ENCODE measurements at regions not wholly inside any gene's neighbourhood (a gene's known extent, or its start where the extent isn't known, plus 50 kb on each side); places are given as distances from the start of the nearest gene placed in this dataset.
A peak's percentile ranks its signal among the peaks of the same experiment; 100 is the strongest.

- DNase-seq = no peak
Measured at GRCh38 chr2:6492573-6492972, 373.1 kb downstream of the CMPK2 start.

DNA sequence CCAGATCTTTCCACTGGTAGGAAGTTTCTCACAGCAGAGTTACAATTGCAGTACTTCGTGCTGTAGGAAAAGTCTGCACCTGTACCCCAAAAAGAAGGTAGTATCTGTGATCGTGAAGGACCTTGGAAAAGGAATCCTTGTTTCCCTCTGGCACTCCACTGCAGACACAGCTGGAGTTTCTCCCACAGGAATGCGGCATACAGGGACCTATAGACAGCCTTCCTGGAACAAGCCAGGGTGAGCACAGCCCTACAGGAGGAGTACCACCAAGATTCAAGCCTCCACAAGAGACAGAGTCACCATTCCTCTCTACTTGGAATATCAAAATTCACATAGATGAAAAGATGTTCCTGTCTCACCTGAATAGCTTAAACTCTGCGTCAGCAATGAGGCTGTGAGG, 372.4 kb downstream of the CMPK2 start:
- no peak for DNase-seq

GRCh38 chr2:6493669-6494068, 372.0 kb downstream of the CMPK2 start:
- no peak for DNase-seq

DNA sequence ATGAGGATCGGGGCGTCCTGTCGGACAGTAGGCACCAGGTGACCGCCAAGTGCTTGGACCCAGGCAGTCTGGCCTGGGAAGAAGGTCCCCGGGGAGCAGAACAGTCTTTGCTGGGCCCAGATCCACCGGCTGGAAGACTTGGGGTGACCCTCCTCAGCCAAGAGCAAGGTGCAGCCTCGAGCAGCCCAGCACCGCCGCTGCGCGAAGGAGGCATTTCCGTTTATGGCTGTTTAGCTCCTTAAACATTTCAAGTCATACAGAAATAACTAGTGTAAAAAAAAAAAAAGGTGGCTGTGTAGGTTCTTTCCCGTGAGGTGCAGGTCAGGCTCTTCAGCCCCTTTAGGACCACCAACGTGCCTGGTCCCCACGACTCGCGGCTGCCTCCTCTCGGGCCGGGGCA, 370.2 kb downstream of the CMPK2 start:
- DNase-seq = no peak

DNA sequence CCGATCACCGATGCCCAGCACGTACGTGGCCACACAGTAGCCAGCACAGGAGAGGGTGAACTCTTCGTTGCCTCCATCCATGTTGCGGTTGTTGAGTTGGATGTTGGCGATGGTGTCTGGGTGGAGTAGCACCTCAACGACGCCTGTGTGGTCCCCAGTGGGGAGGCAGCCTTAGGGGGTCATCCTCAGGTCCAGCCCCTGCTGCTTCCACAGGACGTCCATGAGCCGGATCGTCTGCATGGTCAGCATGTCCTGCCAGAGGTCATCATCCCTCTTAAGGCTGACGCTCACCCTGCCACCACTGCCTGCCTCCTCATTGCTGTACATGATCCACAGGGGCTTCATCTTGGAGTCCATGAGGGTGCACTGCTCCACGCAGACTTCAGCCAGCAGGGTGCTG, 369.3 kb downstream of the CMPK2 start:
- DNase-seq = no peak

DNA sequence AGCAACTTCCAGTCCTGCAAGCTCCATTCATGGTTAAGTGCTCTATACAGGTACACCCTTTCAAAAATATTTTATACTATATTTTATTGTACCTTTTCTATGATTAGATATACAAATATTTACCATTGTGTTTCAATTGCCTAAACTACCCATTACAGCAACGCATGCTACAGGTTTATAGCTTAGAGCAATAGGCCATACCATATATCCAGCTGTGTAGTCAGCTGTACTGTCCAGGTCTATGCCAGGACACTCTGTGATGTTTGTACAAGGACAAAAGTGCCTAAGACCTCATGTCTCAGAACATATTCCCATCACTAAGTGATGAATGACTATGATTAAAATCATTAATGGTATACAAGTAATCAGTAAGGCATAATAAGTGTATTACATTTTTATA, 368.7 kb downstream of the CMPK2 start:
- no peak for DNase-seq

- DNase-seq = no peak
Measured at GRCh38 chr2:6498841-6499240, 366.9 kb downstream of the CMPK2 start.

DNA sequence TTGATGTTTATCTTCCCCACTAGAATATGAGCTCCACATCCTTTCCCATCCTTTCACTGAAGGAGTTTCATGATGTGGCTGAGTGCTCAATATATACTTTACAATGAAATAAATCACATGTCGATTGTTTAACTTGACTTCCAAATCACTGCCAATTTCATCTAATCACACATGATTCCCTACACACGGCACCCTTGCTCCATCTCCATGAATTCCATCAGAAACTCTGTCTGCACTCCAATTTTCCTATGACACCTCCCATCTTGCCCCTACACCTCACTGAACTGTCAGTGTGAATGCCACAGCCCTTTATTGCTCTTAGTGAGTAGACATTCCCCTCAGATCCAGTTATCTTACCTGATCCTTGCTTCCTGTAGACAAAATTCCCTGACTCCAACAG, 366.0 kb downstream of the CMPK2 start:
- no peak for DNase-seq

DNA sequence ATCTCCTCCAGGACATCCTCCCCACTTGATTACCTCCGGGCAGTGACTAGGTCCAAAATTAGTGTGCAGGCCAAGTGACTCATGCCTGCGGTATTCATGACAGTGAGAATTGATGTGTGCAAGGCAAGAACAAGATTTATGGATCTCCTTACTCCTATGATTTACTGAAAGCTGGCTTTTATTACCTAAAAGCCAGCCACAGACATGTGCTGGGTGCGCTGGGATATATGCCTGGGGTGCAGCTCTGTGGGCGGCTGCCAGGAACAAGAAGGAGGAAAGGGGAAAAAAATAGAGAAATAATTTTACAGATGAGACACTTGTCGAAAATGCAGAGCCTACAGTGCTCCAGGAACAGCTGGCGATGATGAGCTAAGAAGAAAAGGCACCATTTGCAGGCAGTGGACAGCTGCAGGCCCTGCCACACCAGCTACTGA, 359.3 kb downstream of the CMPK2 start:
- no peak for DNase-seq

GRCh38 chr2:6506859-6507258, 358.8 kb downstream of the CMPK2 start:
- DNase-seq = no peak

DNA sequence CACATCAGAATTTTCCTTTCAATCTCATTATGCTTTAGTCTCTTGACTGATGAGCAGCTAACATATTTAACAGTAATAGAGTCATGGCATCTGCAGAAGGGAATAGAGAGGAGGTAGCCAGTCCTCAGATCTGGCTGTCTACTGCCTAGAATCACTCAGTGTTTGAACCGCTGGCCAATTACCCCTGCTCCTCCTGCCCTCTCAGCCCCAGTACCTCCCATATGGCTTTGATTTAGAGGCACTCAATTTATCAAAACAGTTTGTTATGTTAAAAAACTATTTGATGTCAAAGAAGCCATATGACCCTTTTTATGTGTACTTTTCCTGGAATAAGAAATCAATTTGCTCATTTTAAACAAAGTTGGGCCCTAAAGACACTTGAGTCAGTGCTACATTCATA, 355.2 kb downstream of the CMPK2 start:
- no peak for DNase-seq

DNA sequence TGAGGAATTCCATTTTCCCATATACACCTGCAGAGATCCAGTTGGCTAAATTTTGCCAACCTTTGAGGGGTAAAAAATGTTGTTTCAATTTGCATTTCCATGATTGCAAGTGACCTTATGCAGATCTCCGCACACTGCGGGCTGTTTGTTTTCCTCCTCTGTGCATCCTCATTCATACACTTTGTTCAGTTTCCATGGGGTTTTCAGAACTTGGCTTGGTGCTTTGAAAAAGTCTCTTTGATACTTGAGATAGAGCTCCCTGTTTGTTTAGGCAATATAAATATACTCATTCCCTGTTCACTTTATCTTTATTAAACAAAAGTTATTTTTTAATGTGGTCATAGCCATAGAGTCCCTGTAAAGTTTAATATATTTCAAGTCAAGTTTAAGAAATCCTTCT, 353.1 kb downstream of the CMPK2 start:
- no peak for DNase-seq

DNA sequence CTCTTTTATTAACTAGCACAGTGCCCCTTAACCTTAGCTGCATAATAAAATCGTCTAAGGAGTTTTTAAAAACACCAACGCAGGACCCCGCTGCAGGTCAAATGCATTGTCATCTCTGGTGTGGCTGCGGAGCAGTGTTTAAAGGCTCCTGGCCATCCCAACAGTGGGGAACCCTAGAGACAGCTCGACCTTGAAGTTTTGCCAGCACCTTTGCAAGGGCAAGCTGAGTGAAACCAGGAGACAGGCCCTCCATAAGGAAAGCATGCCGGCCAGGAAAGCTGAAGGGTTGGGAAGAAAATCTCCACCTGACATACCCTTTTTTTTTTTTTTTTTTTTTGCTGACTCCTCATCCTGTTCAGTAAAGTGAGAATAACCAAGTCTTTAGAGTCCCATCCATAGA, 349.0 kb downstream of the CMPK2 start:
- no peak for DNase-seq

DNA sequence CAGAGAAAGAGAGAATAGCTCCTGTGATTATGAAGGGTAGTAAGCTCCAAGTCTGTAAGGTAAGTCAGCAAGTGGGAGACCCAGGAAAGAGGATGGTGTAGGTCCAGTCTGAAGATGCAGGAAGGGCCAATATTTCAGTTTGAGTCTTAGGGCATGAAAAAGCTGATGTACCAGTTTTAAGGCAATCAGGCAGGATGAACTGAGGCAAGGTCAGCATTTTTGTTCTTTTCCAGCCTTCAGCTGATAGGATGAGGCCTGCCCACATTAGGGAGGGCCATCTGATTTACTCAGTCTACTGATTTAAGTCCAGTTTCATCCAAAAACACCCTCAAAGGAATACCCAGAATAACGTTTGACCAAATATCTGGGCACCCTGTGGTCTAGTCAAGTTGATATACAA, 347.3 kb downstream of the CMPK2 start:
- no peak for DNase-seq

DNA sequence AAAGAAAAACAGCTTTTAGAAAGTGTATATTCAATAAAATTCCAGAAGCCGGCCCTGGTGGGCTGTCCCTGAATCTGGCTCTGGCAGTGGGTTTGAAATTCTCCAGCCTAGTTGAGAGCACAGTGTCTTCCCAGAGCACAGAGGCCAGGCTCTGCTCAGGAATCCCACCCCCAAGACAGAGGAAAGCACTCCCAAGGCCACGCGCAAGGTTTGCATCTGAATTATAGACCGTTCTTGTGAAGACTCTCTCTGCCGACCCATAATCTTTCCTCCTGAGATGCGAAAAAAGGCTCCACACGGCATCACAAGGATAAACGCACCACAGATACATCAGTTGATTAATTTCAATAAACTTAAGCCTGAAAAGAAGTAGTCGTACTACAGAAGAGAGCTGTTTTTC, 342.2 kb downstream of the CMPK2 start:
- no peak for DNase-seq

- no peak for DNase-seq
Measured at GRCh38 chr2:6524691-6525474, 340.8 kb downstream of the CMPK2 start.

DNA sequence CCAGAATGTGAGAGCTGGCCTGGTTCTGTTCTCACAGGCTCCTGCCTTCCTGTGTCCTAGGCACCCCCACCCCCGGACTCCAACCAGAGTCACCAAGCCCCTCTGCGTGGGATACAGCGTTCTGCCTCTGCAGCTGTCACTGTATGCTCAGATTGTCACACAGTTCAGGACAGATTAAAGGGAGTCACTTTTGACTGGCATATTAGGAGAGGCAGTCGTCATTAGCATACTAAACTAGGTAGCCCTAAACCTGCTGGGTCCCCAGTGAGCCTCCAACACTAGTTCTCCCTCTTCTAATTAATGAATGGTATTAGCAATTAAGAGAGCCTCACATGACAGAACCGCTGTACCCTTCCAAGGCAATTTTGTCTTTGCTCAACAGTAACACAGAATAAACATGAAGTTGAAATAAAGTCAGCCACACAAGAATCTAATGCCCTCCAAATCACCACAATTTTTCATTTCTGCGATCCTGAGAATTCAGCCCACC, 340.2 kb downstream of the CMPK2 start:
- no peak for DNase-seq

- DNase-seq = peak; percentile 54
Measured at GRCh38 chr2:6526093-6526824, 339.4 kb downstream of the CMPK2 start.

DNA sequence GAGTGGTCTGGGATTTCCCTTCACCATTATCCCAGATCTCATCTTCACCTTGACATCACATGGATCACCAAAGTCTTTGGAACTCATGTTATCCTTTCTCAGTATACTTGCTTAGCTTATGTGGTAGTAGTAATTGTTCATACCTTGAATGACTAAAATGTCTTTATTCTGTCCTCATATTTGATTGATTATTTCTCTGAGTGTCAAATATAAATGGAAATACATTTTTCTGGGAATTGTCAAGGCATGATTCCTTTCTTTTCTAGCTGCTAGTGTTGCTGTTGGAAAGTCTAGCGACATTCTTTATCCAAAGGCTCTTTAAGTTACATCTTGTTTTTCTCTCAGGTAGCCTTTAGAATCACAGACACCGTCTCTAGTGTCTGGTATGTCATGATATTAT, 334.4 kb downstream of the CMPK2 start:
- no peak for DNase-seq

DNA sequence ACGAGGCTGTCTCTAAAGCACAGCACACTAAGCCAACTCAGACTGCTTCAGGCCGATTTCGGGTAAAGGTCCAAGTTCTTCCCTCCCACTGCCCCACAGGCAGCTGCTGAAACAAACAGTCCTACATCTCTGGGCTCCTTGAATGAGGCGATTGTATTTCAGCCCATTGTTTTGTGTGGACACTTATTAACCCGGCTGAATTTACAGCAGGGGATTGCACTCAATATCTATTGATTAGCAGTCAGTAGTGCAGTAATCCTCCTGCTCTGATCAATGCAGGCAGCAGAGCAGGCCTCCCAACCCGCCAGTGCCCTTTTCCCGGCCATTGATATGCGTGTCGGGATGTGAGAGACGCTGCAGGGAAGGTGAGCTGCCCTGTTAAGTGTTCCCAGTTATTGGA, 330.1 kb downstream of the CMPK2 start:
- no peak for DNase-seq

- DNase-seq = no peak
Measured at GRCh38 chr2:6538607-6539006, 327.1 kb downstream of the CMPK2 start.

GRCh38 chr2:6545336-6545735, 320.4 kb downstream of the CMPK2 start:
- DNase-seq = no peak

DNA sequence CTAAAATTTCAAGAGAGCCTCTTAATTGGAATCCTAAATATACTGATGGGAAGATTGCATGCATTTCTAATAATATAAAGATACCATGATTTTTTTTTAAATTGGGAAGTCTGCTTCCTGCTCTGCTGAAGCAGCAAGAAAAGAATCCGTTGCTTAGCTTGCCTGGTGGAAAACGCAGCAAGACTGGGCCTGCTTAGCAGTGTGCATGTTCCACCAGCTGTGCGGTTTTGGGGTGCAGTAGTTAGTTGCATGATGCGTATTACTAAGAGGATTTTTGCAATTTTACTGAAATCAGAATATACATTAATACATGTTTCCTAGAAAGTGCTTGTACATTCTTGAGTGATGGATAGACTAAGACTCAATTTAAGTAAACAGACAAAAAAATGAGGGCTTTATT, 319.9 kb downstream of the CMPK2 start:
- DNase-seq = no peak

GRCh38 chr2:6554466-6554865, 311.2 kb downstream of the CMPK2 start:
- no peak for DNase-seq

DNA sequence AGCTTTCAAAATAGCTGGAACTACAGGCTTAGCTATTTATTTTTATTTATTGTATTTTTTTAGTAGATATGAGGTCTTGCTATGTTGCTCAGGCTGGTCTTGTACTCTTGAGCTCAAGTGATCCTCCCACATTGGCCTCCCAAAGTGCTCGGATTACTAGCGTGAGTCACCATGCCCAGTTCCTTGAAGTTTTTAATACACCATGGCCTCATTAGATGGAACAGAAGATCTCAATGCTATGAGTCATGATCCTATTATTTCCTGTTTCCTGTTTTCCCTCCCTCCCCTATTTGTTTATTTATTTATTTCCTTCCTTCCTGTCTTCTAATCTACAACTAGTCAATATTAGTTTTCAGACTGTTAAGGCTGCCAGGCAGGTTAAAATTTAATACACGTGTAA, 309.0 kb downstream of the CMPK2 start:
- no peak for DNase-seq

All from NCI-H2081 treated with DMSO at 0.1 percent for 48 hours (cell line).